ENCODE measurements at regions not wholly inside any gene's neighbourhood (a gene's known extent, or its start where the extent isn't known, plus 50 kb on each side); places are given as distances from the start of the nearest gene placed in this dataset.
"Not testable (repeated sequence)": the region's sequence is repeated elsewhere in the genome, so short reads cannot be mapped to it uniquely, and the experiment has no call there.

GRCh38 chr1:185541871-185542301, 192.3 kb upstream of the HMCN1 start:
- Mint-ChIP-seq H3K36me3 (peaks cover 0 to 27% (median 0%) of the 10 kb centered on the region in 5 donors), H3K4me1 (peaks cover 0 to 14% (median 6%) of the 10 kb centered on the region in 7 donors), H3K27ac (no peak overlapping the region), H3K27me3 (peaks cover 0 to 5% (median 0%) of the 10 kb centered on the region in 5 donors), H3K4me3 (no peak overlapping the region), H3K9me3 (peaks cover 0 to 29% (median 0%) of the 10 kb centered on the region in 11 donors)
- no peak for ATAC-seq
- CTCF ChIA-PET = interaction anchor here (0.8 kb wide), 1 partner anchor 95 kb away, joined by 3 read pairs; no protein-coding TSS in a partner anchor
- DNase-seq = no peak
- intact Hi-C loops (cut with micrococcal nuclease) = loop anchor here in 1 of 2 donors (10.0 kb wide), 1 partner anchor 53 kb away; no protein-coding TSS in a partner anchor
- H3K4me3 ChIP-seq (ENCODE audit: low read length) = no peak overlapping the region
- POLR2A ChIA-PET = interaction anchor here (0.6 kb wide), 1 partner anchor 8 kb away, joined by 3 read pairs; no protein-coding TSS in a partner anchor
- H3K4me1 ChIP-seq (ENCODE audit: control insufficient read depth in 2 of 2, insufficient read depth in 2 of 2, low read length in 2 of 2) = no peaks in the 10 kb centered on the region
- no peaks in the 10 kb centered on the region for H3K27me3 ChIP-seq (ENCODE audit: control insufficient read depth in 2 of 2, insufficient read depth in 2 of 2, low read length in 2 of 2)
- no peaks in the 10 kb centered on the region for H3K36me3 ChIP-seq (ENCODE audit: control insufficient read depth in 2 of 3, insufficient read depth in 3 of 3, low read length in 3 of 3)
- no peak overlapping the region for H3K27ac ChIP-seq (ENCODE audit: low read depth, low read length)
- H3K9me3 ChIP-seq (ENCODE audit: control insufficient read depth in 2 of 3, low read length in 3 of 3) = no peaks in the 10 kb centered on the region

GRCh38 chr1:185540295-185540694, 193.9 kb upstream of the HMCN1 start:
- Mint-ChIP-seq H3K9me3 (peaks cover 0 to 20% (median 0%) of the 10 kb centered on the region in 11 donors), H3K4me1 (peaks cover 0 to 11% (median 6%) of the 10 kb centered on the region in 7 donors), H3K4me3 (no peak overlapping the region), H3K27me3 (peaks cover 0 to 8% (median 0%) of the 10 kb centered on the region in 5 donors), H3K36me3 (peaks cover 0 to 17% (median 0%) of the 10 kb centered on the region in 5 donors), H3K27ac (no peak overlapping the region)
- Histone ChIP-seq H3K4me3 (ENCODE audit: low read length) (no peak overlapping the region), H3K4me1 (ENCODE audit: control insufficient read depth in 2 of 2, insufficient read depth in 2 of 2, low read length in 2 of 2) (no peaks in the 10 kb centered on the region), H3K27me3 (ENCODE audit: control insufficient read depth in 2 of 2, insufficient read depth in 2 of 2, low read length in 2 of 2) (no peaks in the 10 kb centered on the region), H3K27ac (ENCODE audit: low read depth, low read length) (no peak overlapping the region), H3K9me3 (ENCODE audit: control insufficient read depth in 2 of 3, low read length in 3 of 3) (no peaks in the 10 kb centered on the region), H3K36me3 (ENCODE audit: control insufficient read depth in 2 of 3, insufficient read depth in 3 of 3, low read length in 3 of 3) (no peaks in the 10 kb centered on the region)
- ChIA-PET POLR2A (interaction anchor here (0.7 kb wide), 1 partner anchor 20 kb away, joined by 3 read pairs; no protein-coding TSS in a partner anchor), CTCF (no interaction called here)
- intact Hi-C loops (cut with micrococcal nuclease) = loop anchor here in 1 of 2 donors (10.0 kb wide), 1 partner anchor 55 kb away; no protein-coding TSS in a partner anchor
- no peak for ATAC-seq
- DNase-seq = no peak

- Histone ChIP-seq H3K27ac (ENCODE audit: low read depth, low read length) (no peak overlapping the region), H3K36me3 (ENCODE audit: control insufficient read depth in 2 of 3, insufficient read depth in 3 of 3, low read length in 3 of 3) (no peaks in the 10 kb centered on the region), H3K4me1 (ENCODE audit: control insufficient read depth in 2 of 2, insufficient read depth in 2 of 2, low read length in 2 of 2) (no peaks in the 10 kb centered on the region), H3K27me3 (ENCODE audit: control insufficient read depth in 2 of 2, insufficient read depth in 2 of 2, low read length in 2 of 2) (no peaks in the 10 kb centered on the region), H3K9me3 (ENCODE audit: control insufficient read depth in 2 of 3, low read length in 3 of 3) (no peaks in the 10 kb centered on the region), H3K4me3 (ENCODE audit: low read length) (no peak overlapping the region)
- ChIA-PET CTCF (no interaction called here), POLR2A (no interaction called here)
- Mint-ChIP-seq H3K4me1 (peaks cover 0 to 11% (median 6%) of the 10 kb centered on the region in 7 donors), H3K36me3 (peaks cover 0 to 17% (median 0%) of the 10 kb centered on the region in 5 donors), H3K4me3 (no peak overlapping the region), H3K9me3 (peaks cover 0 to 20% (median 0%) of the 10 kb centered on the region in 11 donors), H3K27ac (peak overlapping the region in 3 of 9 donors; percentile 38 to 67 (median 60)), H3K27me3 (peaks cover 0 to 8% (median 0%) of the 10 kb centered on the region in 5 donors)
- no peak for ATAC-seq
- intact Hi-C loops (cut with micrococcal nuclease) = no loop called here
- DNase-seq = no peak
These were observed 194.8 kb upstream of the HMCN1 start for GRCh38 chr1:185539277-185539943.

- Mint-ChIP-seq H3K36me3 (peaks cover 0 to 17% (median 0%) of the 10 kb centered on the region in 5 donors), H3K4me1 (peaks cover 0 to 11% (median 6%) of the 10 kb centered on the region in 7 donors), H3K9me3 (peaks cover 0 to 20% (median 0%) of the 10 kb centered on the region in 11 donors)
- intact Hi-C loops (cut with micrococcal nuclease); H3K36me3 ChIP-seq (ENCODE audit: control insufficient read depth in 2 of 3, insufficient read depth in 3 of 3, low read length in 3 of 3); H3K27ac Mint-ChIP-seq; H3K27me3 ChIP-seq (ENCODE audit: control insufficient read depth in 2 of 2, insufficient read depth in 2 of 2, low read length in 2 of 2); DNase-seq; ATAC-seq; H3K4me1 ChIP-seq (ENCODE audit: control insufficient read depth in 2 of 2, insufficient read depth in 2 of 2, low read length in 2 of 2); CTCF ChIA-PET; POLR2A ChIA-PET; H3K27me3 Mint-ChIP-seq; H3K9me3 ChIP-seq (ENCODE audit: control insufficient read depth in 2 of 3, low read length in 3 of 3); H3K27ac ChIP-seq (ENCODE audit: low read depth, low read length); H3K4me3 Mint-ChIP-seq; H3K4me3 ChIP-seq (ENCODE audit: low read length): not testable (repeated sequence)
These were observed 195.8 kb upstream of the HMCN1 start for GRCh38 chr1:185538309-185538898.

- Mint-ChIP-seq H3K27me3 (peaks cover 0 to 8% (median 0%) of the 10 kb centered on the region in 5 donors), H3K4me3 (no peak overlapping the region), H3K27ac (peak overlapping the region in 1 of 9 donors; percentile 76), H3K9me3 (peaks cover 0 to 20% (median 0%) of the 10 kb centered on the region in 11 donors), H3K36me3 (peaks cover 0 to 17% (median 0%) of the 10 kb centered on the region in 5 donors), H3K4me1 (peaks cover 0 to 11% (median 6%) of the 10 kb centered on the region in 7 donors)
- intact Hi-C loops (cut with micrococcal nuclease) = no loop called here
- Histone ChIP-seq H3K4me1 (ENCODE audit: control insufficient read depth in 2 of 2, insufficient read depth in 2 of 2, low read length in 2 of 2) (no peaks in the 10 kb centered on the region), H3K27me3 (ENCODE audit: control insufficient read depth in 2 of 2, insufficient read depth in 2 of 2, low read length in 2 of 2) (no peaks in the 10 kb centered on the region), H3K9me3 (ENCODE audit: control insufficient read depth in 2 of 3, low read length in 3 of 3) (no peaks in the 10 kb centered on the region), H3K27ac (ENCODE audit: low read depth, low read length) (no peak overlapping the region), H3K4me3 (ENCODE audit: low read length) (no peak overlapping the region), H3K36me3 (ENCODE audit: control insufficient read depth in 2 of 3, insufficient read depth in 3 of 3, low read length in 3 of 3) (no peaks in the 10 kb centered on the region)
- DNase-seq (no peak), ATAC-seq (no peak)
- ChIA-PET CTCF (no interaction called here), POLR2A (no interaction called here)
These were observed 196.6 kb upstream of the HMCN1 start for GRCh38 chr1:185537596-185537995.

- CTCF ChIA-PET = no interaction called here
- intact Hi-C loops (cut with micrococcal nuclease) = no loop called here
- Mint-ChIP-seq H3K4me3 (no peak overlapping the region), H3K27me3 (peaks cover 0 to 8% (median 0%) of the 10 kb centered on the region in 5 donors), H3K9me3 (peaks cover 0 to 23% (median 0%) of the 10 kb centered on the region in 11 donors), H3K4me1 (peaks cover 0 to 10% (median 6%) of the 10 kb centered on the region in 7 donors), H3K27ac (peak overlapping the region in 1 of 9 donors; percentile 8), H3K36me3 (peaks cover 0 to 21% (median 0%) of the 10 kb centered on the region in 5 donors)
- H3K4me1 ChIP-seq (ENCODE audit: control insufficient read depth in 2 of 2, insufficient read depth in 2 of 2, low read length in 2 of 2) = no peaks in the 10 kb centered on the region
- POLR2A ChIA-PET = no interaction called here
- DNase-seq (no peak), ATAC-seq (no peak)
- H3K4me3 ChIP-seq (ENCODE audit: low read length) = no peak overlapping the region
- no peaks in the 10 kb centered on the region for H3K36me3 ChIP-seq (ENCODE audit: control insufficient read depth in 2 of 3, insufficient read depth in 3 of 3, low read length in 3 of 3)
- no peaks in the 10 kb centered on the region for H3K27me3 ChIP-seq (ENCODE audit: control insufficient read depth in 2 of 2, insufficient read depth in 2 of 2, low read length in 2 of 2)
- no peak overlapping the region for H3K27ac ChIP-seq (ENCODE audit: low read depth, low read length)
- H3K9me3 ChIP-seq (ENCODE audit: control insufficient read depth in 2 of 3, low read length in 3 of 3) = no peaks in the 10 kb centered on the region
These were observed 197.8 kb upstream of the HMCN1 start for GRCh38 chr1:185536165-185536920.

Measured in naive thymus-derived CD4-positive, alpha-beta T cell (primary cell).